ENCODE measurements at regions not wholly inside any gene's neighbourhood (a gene's known extent, or its start where the extent isn't known, plus 50 kb on each side); places are given as distances from the start of the nearest gene placed in this dataset.

- DNase-seq (ENCODE audit: low read depth): no peak
These were observed 193.2 kb upstream of the LEF1 start for GRCh38 chr4:108361886-108362285.

GRCh38 chr4:108361446-108361820 is 192.7 kb upstream of the LEF1 start:
- no peak for DNase-seq (ENCODE audit: low read depth)

GRCh38 chr4:108360754-108361445 is 192.2 kb upstream of the LEF1 start:
- DNase-seq (ENCODE audit: low read depth): no peak

GRCh38 chr4:108359986-108360681 is 191.4 kb upstream of the LEF1 start:
- no peak for DNase-seq (ENCODE audit: low read depth)

GRCh38 chr4:108359130-108359985 is 190.6 kb upstream of the LEF1 start:
- DNase-seq (ENCODE audit: low read depth): no peak

GRCh38 chr4:108355902-108356535 is 187.3 kb upstream of the LEF1 start:
- DNase-seq (ENCODE audit: low read depth): no peak

GRCh38 chr4:108355186-108355901 is 186.6 kb upstream of the LEF1 start:
- no peak for DNase-seq (ENCODE audit: low read depth)

GRCh38 chr4:108352664-108353308 is 184.1 kb upstream of the LEF1 start:
- DNase-seq (ENCODE audit: low read depth): no peak

GRCh38 chr4:108351791-108352190 is 183.1 kb upstream of the LEF1 start:
- no peak for DNase-seq (ENCODE audit: low read depth)

GRCh38 chr4:108350332-108350731 is 181.6 kb upstream of the LEF1 start:
- DNase-seq (ENCODE audit: low read depth): no peak

GRCh38 chr4:108346818-108347210 is 178.1 kb upstream of the LEF1 start:
- DNase-seq (ENCODE audit: low read depth): no peak

- DNase-seq (ENCODE audit: low read depth): no peak
These were observed 177.4 kb upstream of the LEF1 start for GRCh38 chr4:108345862-108346817.

- no peak for DNase-seq (ENCODE audit: low read depth)
These were observed 173.7 kb upstream of the LEF1 start for GRCh38 chr4:108342325-108342970.

GRCh38 chr4:108337923-108338322 is 169.2 kb upstream of the LEF1 start:
- DNase-seq (ENCODE audit: low read depth): no peak

- no peak for DNase-seq (ENCODE audit: low read depth)
These were observed 167.3 kb upstream of the LEF1 start for GRCh38 chr4:108336076-108336475.

- DNase-seq (ENCODE audit: low read depth): no peak
These were observed 166.3 kb upstream of the LEF1 start for GRCh38 chr4:108335081-108335480.

GRCh38 chr4:108334031-108334430 is 165.3 kb upstream of the LEF1 start:
- DNase-seq (ENCODE audit: low read depth): no peak

- DNase-seq (ENCODE audit: low read depth): no peak
These were observed 164.7 kb upstream of the LEF1 start for GRCh38 chr4:108333353-108333942.
